A549 (cell line): ENCODE measurements at regions not wholly inside any gene's neighbourhood (a gene's known extent, or its start where the extent isn't known, plus 50 kb on each side); places are given as distances from the start of the nearest gene placed in this dataset.

Experiments used
- ATAC-seq, 2 experiments: fragments of 200-7000 bp in 1 of 2; fragments of >200 bp in 1 of 2; cut with Nextera tagmentation in 1 of 2; cut with Tn5 transposase in 1 of 2; 3 replicates each; pipeline versions ENCODE4 v1.8.0 to v1.9.1; 2018 to 2020; ENCODE audit warnings: mild to moderate bottlenecking in 1 of 2, moderate library complexity in 1 of 2
- CTCF ChIA-PET: fragments of 300-600 bp; sonication (Branson Sonifier 250); formaldehyde crosslinking; extraction: SDS; loops from one replicate; lab custom pipeline; 2021; ENCODE audit warnings: antibody characterized with exemption, inconsistent platforms; lab: Yijun Ruan, JAX
- POLR2A ChIA-PET: fragments of 350-600 bp; formaldehyde crosslinking; extraction: SDS; loops from one replicate; lab custom pipeline; 2021; ENCODE audit warnings: antibody characterized with exemption, inconsistent platforms; lab: Yijun Ruan, JAX
- DNase-seq, 2 experiments: peaks; one replicate each; pipeline versions ENCODE4 v3.0.0 to v3.0.0-alpha.2; 2011 to 2016; ENCODE audit warnings: low read depth in 1 of 2, low spot score in 1 of 2
- FAIRE-seq: peaks from 2 replicates; lab custom pipeline; 2011; peaks lifted over from hg19 to GRCh38; lab: Jason Lieb, UNC
- H3K27ac ChIP-seq, 2 experiments: fragments of >200 bp; sonication (Bioruptor Twin); formaldehyde crosslinking; 3 replicates each; pipeline ENCODE4 v1.5.1; 2016 to 2017
- H3K4me1 ChIP-seq: fragments of >200 bp; sonication (Bioruptor Twin); formaldehyde crosslinking; 3 replicates; pipeline ENCODE4 v1.6.1; 2016
- H3K4me2 ChIP-seq: fragments of >200 bp; sonication (Bioruptor Twin); formaldehyde crosslinking; 3 replicates; pipeline ENCODE4 v1.6.1; 2016
- H3K4me3 ChIP-seq: fragments of >200 bp; sonication (Bioruptor Twin); formaldehyde crosslinking; 3 replicates; pipeline ENCODE4 v1.5.1; 2016
- H3K9me3 ChIP-seq: fragments of >200 bp; sonication (Bioruptor Twin); formaldehyde crosslinking; 3 replicates; pipeline ENCODE4 v1.6.1; 2016
- CBX8 ChIP-seq: fragments of 200-600 bp; sonication (generic); IDR thresholded peaks from 2 replicates; pipeline ENCODE4 v1.6.1; 2016
- CEBPB ChIP-seq, 2 experiments: fragments of >200 bp in 1 of 2; sonication (Bioruptor Twin) in 1 of 2; formaldehyde crosslinking in 1 of 2; IDR thresholded peaks; 2 replicates each; pipeline ENCODE4 v1.6.1; 2012 to 2016
- CHD2 ChIP-seq: fragments of 150-350 bp; IDR thresholded peaks from 2 replicates; pipeline ENCODE4 v1.6.1; 2014; ENCODE audit warnings: low read length; ENCODE audit not compliant: partially characterized antibody
- CTCF ChIP-seq: fragments of >200 bp; sonication (Bioruptor Twin); formaldehyde crosslinking; IDR thresholded peaks from 3 replicates; pipeline ENCODE4 v1.5.1; 2016
- EHMT2 ChIP-seq: fragments of 200-600 bp; sonication (generic); IDR thresholded peaks from 2 replicates; pipeline ENCODE4 v1.6.1; 2016; ENCODE audit warnings: antibody characterized with exemption, low read depth, mild to moderate bottlenecking, moderate library complexity
- EP300 ChIP-seq, 2 experiments: fragments of >200 bp; sonication (Bioruptor Twin); formaldehyde crosslinking; IDR thresholded peaks; 2 replicates in 1 of 2; 3 replicates in 1 of 2; pipeline ENCODE4 v1.6.1; 2016 to 2017
- ESRRA ChIP-seq: fragments of 150-350 bp; IDR thresholded peaks from 2 replicates; pipeline ENCODE4 v1.6.1; 2014; ENCODE audit warnings: mild to moderate bottlenecking, low read length, borderline replicate concordance
- HDAC2 ChIP-seq: fragments of 200-600 bp; sonication (generic); IDR thresholded peaks from 2 replicates; pipeline ENCODE4 v1.6.1; 2016
- HEYL ChIP-seq: fragments of 250-450 bp; sonication (Bioruptor Pico); IDR thresholded peaks from 2 replicates; pipeline ENCODE4 v1.8.0; 2021; ENCODE audit warnings: mild to moderate bottlenecking, moderate library complexity
- HOXA7 ChIP-seq: fragments of 250-450 bp; sonication (Bioruptor Pico); IDR thresholded peaks from 2 replicates; pipeline ENCODE4 v1.5.0; 2020; ENCODE audit warnings: mild to moderate bottlenecking, moderate library complexity
- POLR2A ChIP-seq: IDR thresholded peaks from 2 replicates; pipeline ENCODE4 v1.6.1; 2012; ENCODE audit warnings: mild to moderate bottlenecking, low read length
- POLR2AphosphoS2 ChIP-seq: conservative IDR thresholded peaks from 2 replicates; pipeline ENCODE4 v1.6.1; 2012; ENCODE audit warnings: low read length, improper control_type of control experiment, inconsistent platforms
- RARB ChIP-seq: fragments of 250-450 bp; sonication (Bioruptor Pico); IDR thresholded peaks from 2 replicates; pipeline ENCODE4 v1.8.0; 2021; ENCODE audit warnings: mild to moderate bottlenecking, moderate library complexity
- RCOR1 ChIP-seq: fragments of 150-350 bp; IDR thresholded peaks from 2 replicates; pipeline ENCODE4 v1.6.1; 2014; ENCODE audit warnings: antibody characterized with exemption, low read length, low read depth
- REST ChIP-seq: fragments of 200-600 bp; sonication (generic); IDR thresholded peaks from 2 replicates; pipeline ENCODE4 v1.6.1; 2016; ENCODE audit warnings: antibody characterized with exemption, mild to moderate bottlenecking, moderate library complexity
- TFCP2L1 ChIP-seq: fragments of 250-450 bp; sonication (Bioruptor Pico); IDR thresholded peaks from 2 replicates; pipeline ENCODE4 v1.5.0; 2021; ENCODE audit warnings: mild to moderate bottlenecking
- TP53 ChIP-seq: fragments of 250-450 bp; sonication (Bioruptor Pico); IDR thresholded peaks from 2 replicates; pipeline ENCODE4 v1.5.0; 2021; ENCODE audit warnings: mild to moderate bottlenecking, moderate library complexity
- USF2 ChIP-seq: fragments of 450-650 bp; IDR thresholded peaks from 2 replicates; pipeline ENCODE4 v1.6.1; 2014; ENCODE audit warnings: antibody characterized with exemption
- ZNF302 ChIP-seq: fragments of 250-450 bp; sonication (Bioruptor Pico); IDR thresholded peaks from 2 replicates; pipeline ENCODE4 v1.9.0; 2021; ENCODE audit warnings: inconsistent platforms, mild to moderate bottlenecking, moderate library complexity
- ZSCAN20 ChIP-seq: fragments of 250-450 bp; sonication (Bioruptor Pico); IDR thresholded peaks from 2 replicates; pipeline ENCODE4 v1.8.0; 2022; ENCODE audit warnings: mild to moderate bottlenecking, moderate library complexity
- WGBS: methylation state at CpG from one replicate; pipeline ENCODE4 v1.1.6; 2017; ENCODE audit errors: missing lambda C conversion rate; 5-methylcytosine and 5-hydroxymethylcytosine counted together

GRCh38 chr4:60502733-60503132 lies 697.4 kb upstream of the ADGRL3 start:
- no peak for FAIRE-seq
- Histone ChIP-seq H3K9me3 (no peaks in the 10 kb centered on the region), H3K4me2 (no peak overlapping the region)
- POLR2A ChIA-PET, result no interaction called here
- TF ChIP-seq RCOR1 (no peak), RARB (no peak), HOXA7 (CRISPR knock-in tag) (no peak), ESRRA (no peak), ZSCAN20 (no peak), TFCP2L1 (CRISPR knock-in tag) (no peak), HEYL (CRISPR knock-in tag) (no peak), HDAC2 (no peak), REST (no peak), CBX8 (no peak), USF2 (no peak), CHD2 (no peak), EP300 (IDR thresholded peaks at IDR 0.05) (no peak), EHMT2 (no peak), CTCF (no peak)
- TF ChIP-seq, all 56 proteins: peak for 0
- Histone ChIP-seq H3K4me3 (no peak overlapping the region), H3K27ac (no peak overlapping the region), H3K4me1 (no peaks in the 10 kb centered on the region)
- no peak for ATAC-seq
- DNase-seq, result no peak
- CTCF ChIA-PET, result no interaction called here

GRCh38 chr4:60506061-60506460 lies 694.1 kb upstream of the ADGRL3 start:
- ChIA-PET CTCF (no interaction called here), POLR2A (no interaction called here)
- WGBS, result 0% methylated on average over 1 of the region's 1 CpG
- FAIRE-seq, result no peak
- no peak for DNase-seq
- H3K4me2 ChIP-seq, result no peak overlapping the region
- H3K4me1 ChIP-seq, result no peaks in the 10 kb centered on the region
- no peak for TF ChIP-seq CEBPB (IDR thresholded peaks at IDR 0.05)
- no peak for ATAC-seq
- H3K9me3 ChIP-seq, result no peaks in the 10 kb centered on the region
- H3K27ac ChIP-seq, result no peak overlapping the region
- no peak overlapping the region for H3K4me3 ChIP-seq

- CTCF ChIA-PET, result no interaction called here
- WGBS, result 31% methylated on average over 3 of the region's 3 CpGs
- no peak for TF ChIP-seq ZNF302
- TF ChIP-seq POLR2AphosphoS2, result no peak
- no peak for TF ChIP-seq POLR2A
- TF ChIP-seq TP53 (CRISPR knock-in tag), result no peak
- Histone ChIP-seq H3K4me1 (no peaks in the 10 kb centered on the region), H3K9me3 (no peaks in the 10 kb centered on the region), H3K4me3 (no peak overlapping the region), H3K27ac (no peak overlapping the region), H3K4me2 (no peak overlapping the region)
- POLR2A ChIA-PET, result no interaction called here
- DNase-seq (no peak), ATAC-seq (no peak), FAIRE-seq (no peak)
Observed at GRCh38 chr4:60522265-60522664, 677.9 kb upstream of the ADGRL3 start.
